ENCODE measurements at regions not wholly inside any gene's neighbourhood (a gene's known extent, or its start where the extent isn't known, plus 50 kb on each side); places are given as distances from the start of the nearest gene placed in this dataset.

- no peak for TF ChIP-seq CTCF (IDR thresholded peaks at IDR 0.05; ENCODE audit: insufficient read depth, low read depth, low read length, missing control alignments)
- H3K4me3 ChIP-seq (ENCODE audit: low read depth, low read length) = no peak overlapping the region
- DNase-seq (ENCODE audit: low read depth) = no peak
Measured at GRCh38 chr12:90899456-90900182, 55.4 kb downstream of the CCER1 start.

GRCh38 chr12:90897986-90898385 lies 57.0 kb downstream of the CCER1 start:
- no peak for DNase-seq (ENCODE audit: low read depth)
- TF ChIP-seq CTCF (IDR thresholded peaks at IDR 0.05; ENCODE audit: insufficient read depth, low read depth, low read length, missing control alignments) = no peak
- no peak overlapping the region for H3K4me3 ChIP-seq (ENCODE audit: low read depth, low read length)

GRCh38 chr12:90897316-90897715 lies 57.7 kb downstream of the CCER1 start:
- no peak for TF ChIP-seq CTCF (IDR thresholded peaks at IDR 0.05; ENCODE audit: insufficient read depth, low read depth, low read length, missing control alignments)
- no peak overlapping the region for H3K4me3 ChIP-seq (ENCODE audit: low read depth, low read length)
- DNase-seq (ENCODE audit: low read depth) = no peak

GRCh38 chr12:90896821-90897220 lies 58.2 kb downstream of the CCER1 start:
- DNase-seq (ENCODE audit: low read depth) = no peak
- no peak for TF ChIP-seq CTCF (IDR thresholded peaks at IDR 0.05; ENCODE audit: insufficient read depth, low read depth, low read length, missing control alignments)
- no peak overlapping the region for H3K4me3 ChIP-seq (ENCODE audit: low read depth, low read length)

- no peak for TF ChIP-seq CTCF (IDR thresholded peaks at IDR 0.05; ENCODE audit: insufficient read depth, low read depth, low read length, missing control alignments)
- no peak overlapping the region for H3K4me3 ChIP-seq (ENCODE audit: low read depth, low read length)
- no peak for DNase-seq (ENCODE audit: low read depth)
Measured at GRCh38 chr12:90896164-90896563, 58.8 kb downstream of the CCER1 start.

GRCh38 chr12:90888316-90888715 lies 66.7 kb downstream of the CCER1 start:
- H3K4me3 ChIP-seq (ENCODE audit: low read depth, low read length) = no peak overlapping the region
- no peak for TF ChIP-seq CTCF (IDR thresholded peaks at IDR 0.05; ENCODE audit: insufficient read depth, low read depth, low read length, missing control alignments)
- DNase-seq (ENCODE audit: low read depth) = no peak

GRCh38 chr12:90883456-90883855 lies 71.5 kb downstream of the CCER1 start:
- no peak for TF ChIP-seq CTCF (IDR thresholded peaks at IDR 0.05; ENCODE audit: insufficient read depth, low read depth, low read length, missing control alignments)
- DNase-seq (ENCODE audit: low read depth) = no peak
- no peak overlapping the region for H3K4me3 ChIP-seq (ENCODE audit: low read depth, low read length)
